Suprapubic skin (tissue), 4 donors: ENCODE measurements at regions not wholly inside any gene's neighbourhood (a gene's known extent, or its start where the extent isn't known, plus 50 kb on each side); places are given as distances from the start of the nearest gene placed in this dataset.
"Not testable (repeated sequence)": the region's sequence is repeated elsewhere in the genome, so short reads cannot be mapped to it uniquely, and the experiment has no call there.

Source experiments
- DNase-seq, 2 donors: peaks; one replicate each; pipeline ENCODE4 v3.0.0-alpha.2; 2019; ENCODE audit warnings: low spot score in 2 of 2
- H3K27ac ChIP-seq: fragments of 200-600 bp; sonication (generic); one replicate; pipeline ENCODE4 v1.5.1; 2019
- H3K27me3 ChIP-seq: fragments of 200-600 bp; sonication (generic); one replicate; pipeline ENCODE4 v1.5.1; 2019
- H3K36me3 ChIP-seq: fragments of 200-600 bp; sonication (generic); one replicate; pipeline ENCODE4 v1.5.1; 2019
- H3K4me1 ChIP-seq: fragments of 200-600 bp; sonication (generic); one replicate; pipeline ENCODE4 v1.5.1; 2019
- H3K4me3 ChIP-seq: fragments of 200-600 bp; sonication (generic); one replicate; pipeline ENCODE4 v1.5.1; 2019; ENCODE audit warnings: mild to moderate bottlenecking
- H3K9me3 ChIP-seq: fragments of 200-600 bp; sonication (generic); one replicate; pipeline ENCODE4 v1.5.1; 2019
- CTCF ChIP-seq, 2 donors: fragments of 200-600 bp in 1 of 2; fragments of 450-650 bp in 1 of 2; sonication (generic) in 1 of 2; IDR thresholded peaks; one replicate each; pipeline ENCODE4 v1.5.1; 2016 to 2019; ENCODE audit warnings: antibody characterized with exemption in 2 of 2, mild to moderate bottlenecking in 1 of 2, moderate library complexity in 1 of 2
- EP300 ChIP-seq: sonication (generic); formaldehyde crosslinking; IDR thresholded peaks from one replicate; pipeline ENCODE4 v1.6.1; 2017; ENCODE audit warnings: antibody characterized with exemption
- POLR2A ChIP-seq, 2 donors: fragments of 450-650 bp; IDR thresholded peaks; one replicate each; pipeline ENCODE4 v1.6.1; 2017; ENCODE audit warnings: antibody characterized with exemption in 2 of 2, mild to moderate bottlenecking in 2 of 2, moderate library complexity in 2 of 2
- POLR2AphosphoS5 ChIP-seq, 3 donors: sonication (generic); formaldehyde crosslinking; IDR thresholded peaks; one replicate each; pipeline ENCODE4 v1.6.1; 2017; ENCODE audit warnings: antibody characterized with exemption in 3 of 3
- WGBS: methylation state at CpG from one replicate; pipeline ENCODE4 v1.1.5; 2018; 5-methylcytosine and 5-hydroxymethylcytosine counted together

DNA sequence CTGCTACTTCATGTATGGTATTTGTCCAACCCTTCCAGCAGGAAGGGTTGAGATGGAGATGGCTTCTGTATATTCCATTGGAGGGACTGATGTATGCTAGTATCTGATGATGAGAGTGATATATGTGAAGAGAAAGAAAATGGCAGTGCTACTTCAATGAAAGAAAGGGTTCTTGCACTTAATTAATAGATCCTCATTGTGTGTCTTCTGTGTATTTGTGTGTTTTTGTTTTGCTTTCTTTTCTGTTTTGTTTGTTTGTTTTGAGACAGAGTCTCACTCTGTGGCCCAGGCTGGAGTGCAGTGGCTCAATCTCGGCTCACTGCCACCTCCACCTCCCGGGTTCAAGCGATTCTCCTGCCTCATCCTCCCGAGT lies 61.2 kb upstream of the CRYM start:
- H3K36me3 ChIP-seq, result peaks cover 4% of the 10 kb centered on the region
- TF ChIP-seq POLR2AphosphoS5 (IDR thresholded peaks at IDR 0.05) (no peak), CTCF (IDR thresholded peaks at IDR 0.05) (no peak), POLR2A (IDR thresholded peaks at IDR 0.05) (no peak)
- H3K4me1 ChIP-seq, result no peaks in the 10 kb centered on the region
- no peaks in the 10 kb centered on the region for H3K9me3 ChIP-seq
- no peaks in the 10 kb centered on the region for H3K27me3 ChIP-seq
- DNase-seq, result no peak
- H3K27ac ChIP-seq, result no peak overlapping the region
- no peak overlapping the region for H3K4me3 ChIP-seq
- WGBS, result 88% methylated on average over 4 of the region's 4 CpGs

DNA sequence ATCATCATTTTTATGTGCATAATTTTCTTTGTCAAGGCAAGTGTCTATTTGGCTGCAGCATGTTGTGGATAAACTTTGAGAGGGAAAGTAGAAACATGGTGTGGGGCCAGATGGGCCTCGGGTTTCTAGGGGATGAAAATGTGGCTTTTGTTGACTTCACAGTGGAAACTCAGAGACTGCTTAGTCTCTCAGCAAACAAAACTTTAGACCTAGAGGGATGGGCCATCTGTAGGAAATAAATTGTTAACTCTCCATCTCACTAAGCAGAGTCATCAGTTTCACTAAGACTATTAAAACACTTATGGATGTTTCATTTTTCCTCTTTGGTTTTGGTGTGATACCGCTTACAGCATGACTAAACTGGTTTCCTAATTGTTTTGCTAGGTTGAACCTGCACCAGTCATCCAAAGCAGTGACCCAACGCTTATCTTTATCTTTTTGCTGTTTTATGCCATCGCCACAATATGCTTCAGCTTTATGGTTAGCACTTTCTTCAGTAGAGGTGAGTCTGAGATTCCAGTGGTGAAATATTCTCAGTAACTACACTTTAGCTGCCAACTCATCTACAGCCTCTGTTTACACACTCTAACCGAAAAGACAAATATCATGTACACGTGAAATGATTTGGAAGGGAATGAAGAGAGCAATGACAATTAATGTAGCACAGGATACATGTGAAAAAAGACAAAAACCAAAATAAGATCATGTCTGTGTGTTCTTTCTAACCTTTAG lies 60.6 kb upstream of the CRYM start:
- 92% methylated on average over 6 of the region's 6 CpGs for WGBS
- Histone ChIP-seq H3K9me3 (no peaks in the 10 kb centered on the region), H3K4me3 (no peak overlapping the region), H3K27me3 (no peaks in the 10 kb centered on the region), H3K27ac (no peak overlapping the region), H3K36me3 (peaks cover 4% of the 10 kb centered on the region), H3K4me1 (no peaks in the 10 kb centered on the region)
- DNase-seq, result no peak
- TF ChIP-seq POLR2A (IDR thresholded peaks at IDR 0.05), result no peak
- TF ChIP-seq POLR2AphosphoS5 (IDR thresholded peaks at IDR 0.05), result no peak
- no peak for TF ChIP-seq EP300

- Histone ChIP-seq H3K4me3 (no peak overlapping the region), H3K4me1 (no peaks in the 10 kb centered on the region), H3K36me3 (peaks cover 4% of the 10 kb centered on the region), H3K27me3 (no peaks in the 10 kb centered on the region), H3K9me3 (no peaks in the 10 kb centered on the region), H3K27ac (no peak overlapping the region)
- no peak for TF ChIP-seq CTCF (IDR thresholded peaks at IDR 0.05)
- TF ChIP-seq EP300, result no peak
- TF ChIP-seq POLR2A (IDR thresholded peaks at IDR 0.05), result no peak
- no peak for TF ChIP-seq POLR2AphosphoS5 (IDR thresholded peaks at IDR 0.05)
- 86% methylated on average over 2 of the region's 2 CpGs for whole genome bisulfite sequencing
- no peak for DNase-seq
Measured at GRCh38 chr16:21336231-21336630, 58.1 kb upstream of the CRYM start.

- H3K27ac ChIP-seq, DNase-seq, H3K27me3 ChIP-seq, H3K9me3 ChIP-seq, H3K4me1 ChIP-seq, H3K4me3 ChIP-seq, H3K36me3 ChIP-seq: not testable (repeated sequence)
- 98% methylated on average over 13 of the region's 17 CpGs for WGBS
Measured at GRCh38 chr16:21334188-21335146, 56.4 kb upstream of the CRYM start.

- not testable (repeated sequence) for H3K9me3 ChIP-seq, H3K4me3 ChIP-seq, H3K27ac ChIP-seq, H3K27me3 ChIP-seq, DNase-seq, H3K4me1 ChIP-seq, H3K36me3 ChIP-seq
- WGBS, result 97% methylated on average over 11 of the region's 11 CpGs
Measured at GRCh38 chr16:21333683-21334082, 55.6 kb upstream of the CRYM start.
